ENCODE measurements at regions not wholly inside any gene's neighbourhood (a gene's known extent, or its start where the extent isn't known, plus 50 kb on each side); places are given as distances from the start of the nearest gene placed in this dataset.

DNA sequence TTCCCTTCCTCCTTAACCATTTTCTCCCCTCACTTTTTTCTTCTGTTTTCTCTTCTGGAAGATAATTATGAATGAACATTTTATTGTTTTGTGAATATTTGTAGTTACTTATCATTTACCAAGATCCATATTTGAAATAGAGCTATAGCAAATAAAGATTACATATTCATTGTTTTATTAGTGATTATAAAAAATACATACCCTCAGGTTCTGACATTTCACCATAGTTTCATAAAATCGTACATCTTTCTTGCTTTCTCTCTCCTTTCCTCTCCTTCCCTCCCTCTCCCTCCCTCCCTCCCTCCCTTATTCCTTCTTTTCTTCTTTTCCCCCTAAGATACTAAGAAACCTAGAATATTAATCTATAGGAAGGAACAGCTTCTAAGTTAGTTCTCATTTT lies 410.9 kb upstream of the GOLIM4 start:
- TF ChIP-seq, protein P1, sequence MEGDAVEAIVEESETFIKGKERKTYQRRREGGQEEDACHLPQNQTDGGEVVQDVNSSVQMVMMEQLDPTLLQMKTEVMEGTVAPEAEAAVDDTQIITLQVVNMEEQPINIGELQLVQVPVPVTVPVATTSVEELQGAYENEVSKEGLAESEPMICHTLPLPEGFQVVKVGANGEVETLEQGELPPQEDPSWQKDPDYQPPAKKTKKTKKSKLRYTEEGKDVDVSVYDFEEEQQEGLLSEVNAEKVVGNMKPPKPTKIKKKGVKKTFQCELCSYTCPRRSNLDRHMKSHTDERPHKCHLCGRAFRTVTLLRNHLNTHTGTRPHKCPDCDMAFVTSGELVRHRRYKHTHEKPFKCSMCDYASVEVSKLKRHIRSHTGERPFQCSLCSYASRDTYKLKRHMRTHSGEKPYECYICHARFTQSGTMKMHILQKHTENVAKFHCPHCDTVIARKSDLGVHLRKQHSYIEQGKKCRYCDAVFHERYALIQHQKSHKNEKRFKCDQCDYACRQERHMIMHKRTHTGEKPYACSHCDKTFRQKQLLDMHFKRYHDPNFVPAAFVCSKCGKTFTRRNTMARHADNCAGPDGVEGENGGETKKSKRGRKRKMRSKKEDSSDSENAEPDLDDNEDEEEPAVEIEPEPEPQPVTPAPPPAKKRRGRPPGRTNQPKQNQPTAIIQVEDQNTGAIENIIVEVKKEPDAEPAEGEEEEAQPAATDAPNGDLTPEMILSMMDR (IDR thresholded peaks at IDR 0.05): no peak
- TF ChIP-seq POLR2A (IDR thresholded peaks at IDR 0.05): no peak

Measured in adrenal gland (tissue), 5 donors.